Activated CD8-positive, alpha-beta T cell treated with anti-CD3 and anti-CD28 coated beads for 36 hours (primary cell): ENCODE measurements at regions not wholly inside any gene's neighbourhood (a gene's known extent, or its start where the extent isn't known, plus 50 kb on each side); places are given as distances from the start of the nearest gene placed in this dataset.

ENCODE experiments used
- ATAC-seq: fragments of 200-7000 bp; cut with Tn5 transposase; one replicate; pipeline ENCODE4 v1.10.0; 2021; ENCODE audit warnings: mild to moderate bottlenecking, moderate library complexity
- CTCF ChIA-PET: fragments of 350-600 bp; sonication (Branson Sonifier 250); formaldehyde crosslinking; loops from one replicate; lab custom pipeline; 2021; ENCODE audit warnings: antibody characterized with exemption; lab: Charles Lee
- POLR2A ChIA-PET: fragments of 350-600 bp; sonication (Branson Sonifier 250); formaldehyde crosslinking; loops from one replicate; lab custom pipeline; 2021; ENCODE audit warnings: antibody characterized with exemption; lab: Charles Lee
- DNase-seq: peaks from one replicate; pipeline ENCODE4 v3.0.0-alpha.2; 2020
- H3K27ac Mint-ChIP-seq: one replicate; pipeline ENCODE4 v1.8.0; 2021; ENCODE audit warnings: mild to moderate bottlenecking, mixed read lengths
- H3K27me3 Mint-ChIP-seq: one replicate; pipeline ENCODE4 v1.8.0; 2021; ENCODE audit warnings: mixed read lengths
- H3K36me3 Mint-ChIP-seq: one replicate; pipeline ENCODE4 v1.8.0; 2021; ENCODE audit warnings: low read depth, mixed read lengths
- H3K4me1 Mint-ChIP-seq: one replicate; pipeline ENCODE4 v1.8.0; 2021; ENCODE audit warnings: low read depth, mixed read lengths
- H3K4me3 Mint-ChIP-seq: one replicate; pipeline ENCODE4 v1.8.0; 2021; ENCODE audit warnings: mild to moderate bottlenecking, moderate library complexity, mixed read lengths
- H3K9me3 Mint-ChIP-seq: one replicate; pipeline ENCODE4 v1.8.0; 2021; ENCODE audit warnings: mixed read lengths
- intact Hi-C: fragments of 100-400 bp; cut with micrococcal nuclease; formaldehyde crosslinking; loops from one replicate; pipeline ENCODE4 v1.10.0; 2022
- TF ChIP-seq, protein P1 (sequence below): fragments of 200-600 bp; IDR thresholded peaks from one replicate; pipeline ENCODE4 v1.8.0; 2022; ENCODE audit warnings: antibody characterized with exemption, mild to moderate bottlenecking

DNA sequence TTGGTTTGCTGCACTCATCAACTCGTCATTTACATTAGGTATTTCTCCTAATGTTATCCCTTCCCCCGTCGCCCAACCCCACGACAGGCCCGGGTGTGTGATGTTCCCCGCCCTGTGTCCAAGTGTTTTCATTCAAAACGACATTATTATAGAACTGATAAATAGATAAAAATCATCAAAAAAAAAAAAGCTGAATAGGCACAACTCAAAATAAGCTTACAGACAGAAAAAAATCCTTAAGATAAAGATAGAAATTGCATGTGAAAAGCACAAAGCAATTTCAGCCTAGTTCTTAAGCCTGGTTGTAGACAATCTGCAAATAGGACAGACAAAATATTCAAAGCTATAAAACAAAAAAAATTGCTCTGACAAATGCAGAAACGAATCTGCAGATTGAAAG is 142.9 kb upstream of the LNX1 start:
- peaks cover 1% of the 10 kb centered on the region for H3K27me3 Mint-ChIP-seq
- no peak overlapping the region for H3K27ac Mint-ChIP-seq
- intact Hi-C loops = no loop called here
- H3K36me3 Mint-ChIP-seq = no peaks in the 10 kb centered on the region
- TF ChIP-seq, protein P1, sequence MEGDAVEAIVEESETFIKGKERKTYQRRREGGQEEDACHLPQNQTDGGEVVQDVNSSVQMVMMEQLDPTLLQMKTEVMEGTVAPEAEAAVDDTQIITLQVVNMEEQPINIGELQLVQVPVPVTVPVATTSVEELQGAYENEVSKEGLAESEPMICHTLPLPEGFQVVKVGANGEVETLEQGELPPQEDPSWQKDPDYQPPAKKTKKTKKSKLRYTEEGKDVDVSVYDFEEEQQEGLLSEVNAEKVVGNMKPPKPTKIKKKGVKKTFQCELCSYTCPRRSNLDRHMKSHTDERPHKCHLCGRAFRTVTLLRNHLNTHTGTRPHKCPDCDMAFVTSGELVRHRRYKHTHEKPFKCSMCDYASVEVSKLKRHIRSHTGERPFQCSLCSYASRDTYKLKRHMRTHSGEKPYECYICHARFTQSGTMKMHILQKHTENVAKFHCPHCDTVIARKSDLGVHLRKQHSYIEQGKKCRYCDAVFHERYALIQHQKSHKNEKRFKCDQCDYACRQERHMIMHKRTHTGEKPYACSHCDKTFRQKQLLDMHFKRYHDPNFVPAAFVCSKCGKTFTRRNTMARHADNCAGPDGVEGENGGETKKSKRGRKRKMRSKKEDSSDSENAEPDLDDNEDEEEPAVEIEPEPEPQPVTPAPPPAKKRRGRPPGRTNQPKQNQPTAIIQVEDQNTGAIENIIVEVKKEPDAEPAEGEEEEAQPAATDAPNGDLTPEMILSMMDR = no peak
- no peak for DNase-seq
- no peak for ATAC-seq
- ChIA-PET POLR2A (no interaction called here), CTCF (no interaction called here)
- H3K9me3 Mint-ChIP-seq = peaks cover 2% of the 10 kb centered on the region
- H3K4me3 Mint-ChIP-seq = no peak overlapping the region
- H3K4me1 Mint-ChIP-seq = no peaks in the 10 kb centered on the region

DNA sequence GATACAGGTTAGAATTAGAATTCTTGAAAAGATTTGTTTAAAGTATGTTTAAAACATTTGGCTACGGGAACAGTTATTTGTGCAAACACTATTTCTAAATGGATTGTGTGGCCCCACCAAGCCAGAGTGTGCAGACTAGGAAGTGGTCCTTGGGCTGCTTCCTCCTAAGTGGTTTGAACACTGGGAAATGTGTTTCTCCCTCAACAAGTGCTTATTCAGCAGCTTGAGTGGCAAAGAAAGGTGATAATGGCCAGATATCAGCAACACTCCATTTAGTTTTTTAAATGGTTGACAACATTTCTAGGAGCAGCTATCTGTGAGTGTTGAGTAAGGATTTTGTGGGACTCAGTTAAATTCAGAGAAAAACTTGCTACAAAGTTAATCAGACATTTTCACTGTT is 141.4 kb upstream of the LNX1 start:
- Mint-ChIP-seq H3K27ac (no peak overlapping the region), H3K27me3 (peaks cover 1% of the 10 kb centered on the region), H3K4me1 (no peaks in the 10 kb centered on the region), H3K36me3 (no peaks in the 10 kb centered on the region), H3K9me3 (peaks cover 2% of the 10 kb centered on the region), H3K4me3 (no peak overlapping the region)
- ATAC-seq (no peak), DNase-seq (no peak)
- intact Hi-C loops = no loop called here
- TF ChIP-seq, protein P1 = no peak
- CTCF ChIA-PET = no interaction called here
- POLR2A ChIA-PET = no interaction called here

DNA sequence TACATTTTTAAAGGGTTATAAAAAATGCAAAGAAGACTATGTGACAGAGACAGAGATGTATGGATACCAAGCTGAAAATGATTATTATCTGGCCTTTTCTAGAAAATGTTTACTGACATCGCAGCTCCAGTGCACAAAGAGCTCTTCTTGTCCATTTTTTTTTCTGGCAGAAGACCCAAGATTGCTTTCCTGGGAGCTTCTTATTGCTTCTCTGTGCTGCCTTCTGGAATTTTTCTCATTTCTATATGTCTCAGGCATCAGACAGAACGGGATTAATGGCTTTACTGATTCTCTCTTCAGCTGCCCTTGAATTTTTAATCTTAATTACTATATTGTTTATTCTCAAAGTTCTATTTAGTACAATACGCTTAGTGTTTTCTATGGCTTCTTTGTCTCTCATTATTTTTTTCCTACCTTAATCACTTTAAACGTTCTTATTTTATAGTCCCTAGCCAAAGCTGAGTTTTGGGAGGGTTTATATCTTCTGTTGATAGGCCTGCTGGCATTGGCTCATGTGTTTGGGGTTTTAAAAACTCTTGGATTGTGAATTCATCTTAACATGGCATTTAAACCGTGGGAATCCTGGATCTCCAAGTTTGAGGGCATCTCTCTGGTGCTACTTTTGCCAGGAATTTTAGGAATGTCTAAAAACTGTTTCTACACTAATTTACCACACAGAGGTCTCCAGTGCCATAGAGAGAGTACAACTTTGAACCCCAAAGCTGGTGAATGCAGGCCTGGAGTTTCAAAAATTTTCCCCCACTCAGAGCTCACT is 138.9 kb upstream of the LNX1 start:
- Mint-ChIP-seq H3K4me3 (no peak overlapping the region), H3K36me3 (no peaks in the 10 kb centered on the region), H3K4me1 (no peaks in the 10 kb centered on the region), H3K27ac (no peak overlapping the region), H3K9me3 (no peaks in the 10 kb centered on the region), H3K27me3 (no peaks in the 10 kb centered on the region)
- POLR2A ChIA-PET = no interaction called here
- ATAC-seq = no peak
- CTCF ChIA-PET = no interaction called here
- no peak for DNase-seq
- intact Hi-C loops = no loop called here
- TF ChIP-seq, protein P1 = no peak

DNA sequence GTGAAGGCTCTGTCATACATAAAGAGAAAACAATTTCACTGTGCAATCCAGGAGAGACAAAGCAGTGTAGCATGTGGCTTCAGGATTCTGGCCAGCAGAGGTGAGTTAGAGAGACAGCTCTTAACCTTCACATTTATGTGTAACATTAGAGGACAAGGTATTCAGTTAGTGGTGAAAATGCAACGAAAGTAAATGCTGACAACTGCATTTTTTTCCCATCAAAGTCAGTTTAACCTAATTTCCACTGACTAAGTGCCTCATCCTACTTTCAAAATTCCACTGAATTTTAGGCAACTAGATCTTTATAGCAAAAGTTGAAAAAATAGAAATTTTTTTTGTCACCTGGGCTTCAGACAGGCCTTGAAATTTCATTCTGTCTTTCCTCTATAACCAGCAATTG is 130.8 kb upstream of the LNX1 start:
- Mint-ChIP-seq H3K4me1 (no peaks in the 10 kb centered on the region), H3K4me3 (no peak overlapping the region), H3K9me3 (no peaks in the 10 kb centered on the region), H3K36me3 (no peaks in the 10 kb centered on the region), H3K27me3 (peaks cover 20% of the 10 kb centered on the region), H3K27ac (no peak overlapping the region)
- DNase-seq (no peak), ATAC-seq (no peak)
- ChIA-PET CTCF (no interaction called here), POLR2A (no interaction called here)
- TF ChIP-seq, protein P1 = no peak
- intact Hi-C loops = no loop called here

DNA sequence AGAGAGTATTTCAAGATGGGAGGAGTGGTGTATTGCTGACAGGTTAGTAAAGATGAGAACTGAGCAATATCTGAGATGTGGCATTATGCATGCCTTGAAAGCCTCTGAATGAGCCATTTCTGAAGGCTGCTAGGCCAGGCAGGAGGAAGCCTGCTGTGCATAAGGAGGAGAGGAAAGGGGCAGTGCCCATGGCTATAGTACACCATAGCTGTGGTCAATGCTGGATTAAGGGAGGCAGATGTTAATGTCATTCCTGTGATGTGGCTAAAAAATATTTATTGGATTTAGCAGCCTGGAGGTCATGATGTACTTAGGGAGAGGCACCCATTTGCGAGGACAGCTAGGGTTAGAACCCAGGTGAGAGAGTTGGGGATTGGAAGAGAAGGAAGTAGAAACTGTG is 130.0 kb upstream of the LNX1 start:
- POLR2A ChIA-PET = no interaction called here
- DNase-seq (no peak), ATAC-seq (no peak)
- TF ChIP-seq, protein P1 = no peak
- peaks cover 24% of the 10 kb centered on the region for H3K27me3 Mint-ChIP-seq
- intact Hi-C loops = no loop called here
- no peak overlapping the region for H3K4me3 Mint-ChIP-seq
- H3K4me1 Mint-ChIP-seq = no peaks in the 10 kb centered on the region
- CTCF ChIA-PET = no interaction called here
- H3K27ac Mint-ChIP-seq = no peak overlapping the region
- no peaks in the 10 kb centered on the region for H3K36me3 Mint-ChIP-seq
- H3K9me3 Mint-ChIP-seq = no peaks in the 10 kb centered on the region
